OCI-LY7 (cell line): ENCODE measurements at regions not wholly inside any gene's neighbourhood (a gene's known extent, or its start where the extent isn't known, plus 50 kb on each side); places are given as distances from the start of the nearest gene placed in this dataset.

ENCODE experiments used
- BruUV-seq: library from RNA; stranded (reverse); fragments of 400-500 nt; replicated peaks from 2 replicates; lab custom pipeline; 2021; lab: Mats Ljungman, UMichigan
- CTCF ChIA-PET: fragments of 300-600 bp; sonication (Branson Sonifier 250); formaldehyde crosslinking; loops from one replicate; lab custom pipeline; 2022; ENCODE audit warnings: antibody characterized with exemption; ENCODE audit not compliant: unreplicated experiment; lab: Charles Lee
- POLR2A ChIA-PET: fragments of 300-600 bp; sonication (Branson Sonifier 250); formaldehyde crosslinking; loops from one replicate; lab custom pipeline; 2022; ENCODE audit warnings: antibody characterized with exemption; lab: Charles Lee
- DNase-seq: peaks from one replicate; pipeline ENCODE4 v3.0.0-alpha.2; 2015; ENCODE audit warnings: low spot score
- H2AFZ ChIP-seq: fragments of 200-600 bp; sonication (generic), shearing (Covaris generic); 2 replicates; pipeline ENCODE4 v1.6.1; 2014; ENCODE audit warnings: mild to moderate bottlenecking, antibody characterized with exemption, low read length, moderate library complexity
- H3K27ac ChIP-seq: fragments of 200-600 bp; sonication (generic); 2 replicates; pipeline ENCODE4 v1.5.1; 2014; ENCODE audit warnings: mixed run types, low read depth, mild to moderate bottlenecking, moderate library complexity, low read length, inconsistent platforms; ENCODE audit not compliant: poor library complexity, severe bottlenecking
- H3K36me3 ChIP-seq: fragments of 200-600 bp; sonication (generic); 2 replicates; pipeline ENCODE4 v1.6.1; 2014; ENCODE audit warnings: mild to moderate bottlenecking, antibody characterized with exemption, low read length, moderate library complexity, mixed read lengths; ENCODE audit not compliant: insufficient read depth
- H3K4me1 ChIP-seq: fragments of 200-600 bp; sonication (generic); 2 replicates; pipeline ENCODE4 v1.5.1; 2014; ENCODE audit warnings: mild to moderate bottlenecking, low read length; ENCODE audit not compliant: insufficient read depth, poor library complexity, severe bottlenecking
- H3K4me2 ChIP-seq: fragments of 200-600 bp; sonication (generic); 2 replicates; pipeline ENCODE4 v1.6.1; 2014; ENCODE audit warnings: mild to moderate bottlenecking, low read length
- H3K4me3 ChIP-seq: fragments of 200-600 bp; sonication (generic); 2 replicates; pipeline ENCODE4 v1.5.1; 2014; ENCODE audit warnings: mild to moderate bottlenecking, low read depth, low read length; ENCODE audit not compliant: poor library complexity, severe bottlenecking
- H3K79me2 ChIP-seq: fragments of 200-600 bp; sonication (generic); 2 replicates; pipeline ENCODE4 v1.6.1; 2016; ENCODE audit warnings: low read depth, mild to moderate bottlenecking, low read length, moderate library complexity, mixed read lengths; ENCODE audit not compliant: insufficient read depth
- H3K9me2 ChIP-seq: fragments of 200-600 bp; sonication (generic); 2 replicates; pipeline ENCODE4 v1.6.1; 2016; ENCODE audit warnings: mild to moderate bottlenecking, low read length, mixed read lengths; ENCODE audit not compliant: insufficient read depth
- H3K9me3 ChIP-seq: fragments of 200-600 bp; sonication (generic); 2 replicates; pipeline ENCODE4 v1.6.1; 2014; ENCODE audit warnings: mild to moderate bottlenecking, mixed run types, low read length, mixed read lengths
- H4K20me1 ChIP-seq: fragments of 200-600 bp; sonication (generic); 2 replicates; pipeline ENCODE4 v1.6.1; 2014; ENCODE audit warnings: mild to moderate bottlenecking, antibody characterized with exemption, low read length, moderate library complexity, mixed read lengths; ENCODE audit not compliant: insufficient read depth
- CTCF ChIP-seq: fragments of 200-600 bp; sonication (generic); conservative IDR thresholded peaks from 2 replicates; pipeline ENCODE4 v1.5.1; 2014; ENCODE audit warnings: mild to moderate bottlenecking, antibody characterized with exemption, low read length, moderate library complexity, mixed read lengths
- EZH2phosphoT487 ChIP-seq: fragments of 200-600 bp; sonication (generic); IDR thresholded peaks from 2 replicates; pipeline ENCODE4 v1.6.1; 2018; ENCODE audit warnings: low read depth, borderline replicate concordance, mild to moderate bottlenecking, mixed run types, antibody characterized with exemption, low read length, moderate library complexity, mixed read lengths
- intact Hi-C: fragments of 100-400 bp; cut with micrococcal nuclease; formaldehyde crosslinking; loops from one replicate; pipeline ENCODE4 v1.10.0; 2022; ENCODE audit not compliant: unreplicated experiment

DNA sequence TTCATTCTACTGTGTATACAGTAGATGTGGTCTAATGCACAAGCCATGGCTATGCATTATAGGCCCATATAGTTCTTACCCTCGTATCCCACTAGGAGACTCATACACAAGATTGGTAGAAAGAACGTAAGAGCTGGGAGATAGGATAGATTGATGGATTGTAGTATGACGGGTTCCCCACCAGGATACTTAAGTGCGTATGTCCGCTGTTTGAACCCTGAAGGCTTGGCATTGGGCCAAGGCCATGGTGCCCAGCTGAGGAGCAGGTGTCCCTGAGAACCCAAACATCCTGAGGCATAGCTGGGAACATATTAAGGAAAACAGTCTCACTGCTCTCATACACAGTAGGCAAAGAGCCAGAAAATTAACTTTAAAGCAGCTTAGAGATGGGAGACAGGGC, 617.5 kb upstream of the KLF12 start:
- POLR2A ChIA-PET = interaction anchor here (0.6 kb wide), 1 partner anchor 76 kb away, joined by 4 read pairs; no protein-coding TSS in a partner anchor
- TF ChIP-seq CTCF (no peak), EZH2phosphoT487 (no peak)
- no TSS peak for BruUV-seq
- no peaks in the 10 kb centered on the region for H3K79me2 ChIP-seq
- H3K4me1 ChIP-seq = no peaks in the 10 kb centered on the region
- no peak overlapping the region for H3K27ac ChIP-seq
- H3K36me3 ChIP-seq = no peaks in the 10 kb centered on the region
- intact Hi-C loops = no loop called here
- H3K9me3 ChIP-seq = no peaks in the 10 kb centered on the region
- H4K20me1 ChIP-seq = no peaks in the 10 kb centered on the region
- no peak overlapping the region for H2AFZ ChIP-seq
- DNase-seq = no peak
- no peaks in the 10 kb centered on the region for H3K9me2 ChIP-seq
- no peak overlapping the region for H3K4me2 ChIP-seq
- H3K4me3 ChIP-seq = no peak overlapping the region
- CTCF ChIA-PET = no interaction called here

GRCh38 chr13:74747186-74747955, 613.2 kb upstream of the KLF12 start:
- CTCF ChIA-PET = no interaction called here
- no TSS peak for BruUV-seq
- Histone ChIP-seq H3K9me2 (no peaks in the 10 kb centered on the region), H3K4me2 (no peak overlapping the region), H3K9me3 (no peaks in the 10 kb centered on the region), H3K27ac (no peak overlapping the region), H3K79me2 (no peaks in the 10 kb centered on the region), H4K20me1 (no peaks in the 10 kb centered on the region), H2AFZ (no peak overlapping the region), H3K36me3 (no peaks in the 10 kb centered on the region), H3K4me3 (no peak overlapping the region), H3K4me1 (no peaks in the 10 kb centered on the region)
- TF ChIP-seq CTCF (no peak), EZH2phosphoT487 (no peak)
- POLR2A ChIA-PET = interaction anchor here (0.6 to 0.7 kb wide), 2 partner anchors 9 to 1413 kb away, joined by 3 read pairs; no protein-coding TSS in a partner anchor
- no peak for DNase-seq
- intact Hi-C loops = no loop called here

DNA sequence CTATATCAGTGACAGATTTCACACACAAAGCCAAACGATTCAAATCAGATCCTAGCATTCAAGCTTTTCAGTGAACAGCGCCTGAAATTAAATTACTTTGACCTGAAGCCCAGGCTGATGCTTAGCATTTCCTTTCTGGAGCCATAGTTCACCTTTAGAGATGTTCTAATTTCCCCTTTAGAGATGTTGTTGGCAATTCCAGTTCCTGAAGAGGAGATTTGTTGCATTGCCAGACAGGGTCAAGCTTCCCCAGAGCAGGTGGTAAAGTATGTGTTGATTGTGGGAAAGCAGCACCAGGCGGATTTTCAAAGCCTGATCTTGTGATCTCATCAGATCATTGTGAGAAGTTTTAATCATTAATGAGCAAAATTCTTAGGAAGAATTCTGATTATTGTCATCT, 609.8 kb upstream of the KLF12 start:
- Histone ChIP-seq H3K4me2 (no peak overlapping the region), H3K36me3 (no peaks in the 10 kb centered on the region), H3K4me1 (no peaks in the 10 kb centered on the region), H3K4me3 (no peak overlapping the region), H3K9me3 (no peaks in the 10 kb centered on the region), H3K27ac (no peak overlapping the region), H3K9me2 (no peaks in the 10 kb centered on the region), H3K79me2 (no peaks in the 10 kb centered on the region), H4K20me1 (no peaks in the 10 kb centered on the region), H2AFZ (no peak overlapping the region)
- no TSS peak for BruUV-seq
- POLR2A ChIA-PET = interaction anchor here (1.0 kb wide), 1 partner anchor 10 kb away, joined by 3 read pairs; no protein-coding TSS in a partner anchor
- no peak for DNase-seq
- CTCF ChIA-PET = no interaction called here
- TF ChIP-seq EZH2phosphoT487 = no peak
- no peak for TF ChIP-seq CTCF
- intact Hi-C loops = no loop called here
